HG03095 (cell line): ENCODE measurements at regions not wholly inside any gene's neighbourhood (a gene's known extent, or its start where the extent isn't known, plus 50 kb on each side); places are given as distances from the start of the nearest gene placed in this dataset.

Experiments
- ATAC-seq: cut with Tn5 transposase; IDR thresholded peaks from one replicate; pipeline ENCODE4 v1.9.1; 2021; ENCODE audit warnings: moderate library complexity; ENCODE audit not compliant: unreplicated experiment

DNA sequence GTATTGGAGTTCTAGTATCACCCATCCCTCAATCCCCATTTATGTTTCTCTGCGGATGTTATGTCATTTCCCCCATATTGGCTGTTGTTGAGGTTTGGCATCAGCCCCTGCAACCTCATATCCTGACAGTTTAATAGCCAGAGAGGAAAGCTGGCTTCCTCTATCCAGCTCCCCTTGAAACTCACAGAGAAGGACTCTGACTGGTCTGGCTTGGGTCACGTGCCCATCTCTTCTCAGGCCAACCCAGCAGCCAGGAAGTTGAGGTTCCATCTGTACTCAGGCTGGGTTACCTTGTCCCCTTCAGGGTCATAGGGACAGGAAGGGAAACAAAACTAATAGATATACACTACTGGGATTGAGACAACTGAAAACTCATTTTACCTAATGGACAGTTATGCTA lies 148.0 kb upstream of the SLC14A2 start:
- ATAC-seq = no peak

DNA sequence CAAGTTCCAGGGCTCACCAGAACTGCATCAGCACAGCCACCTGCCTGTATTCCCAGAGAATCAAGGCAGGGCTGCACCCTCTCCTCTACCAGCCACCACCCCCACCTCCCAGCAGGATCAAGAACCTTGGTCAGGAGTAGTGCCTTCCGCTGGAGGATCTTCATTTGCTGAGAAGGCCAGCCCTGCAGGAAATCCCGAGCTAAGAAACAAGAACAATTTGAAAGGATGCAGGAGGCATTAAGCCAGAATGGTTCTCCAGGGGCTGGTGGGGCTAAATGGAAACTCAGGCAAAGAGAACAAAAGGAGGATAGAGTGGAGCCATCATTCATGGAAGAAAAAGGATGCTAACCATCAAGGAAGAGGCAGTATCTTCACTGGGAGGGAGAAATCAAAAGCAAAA lies 147.3 kb upstream of the SLC14A2 start:
- no peak for ATAC-seq

- ATAC-seq = no peak
Observed at GRCh38 chr18:45478889-45479288, 136.4 kb upstream of the SLC14A2 start.

- no peak for ATAC-seq
Observed at GRCh38 chr18:45480219-45481015, 134.9 kb upstream of the SLC14A2 start.

DNA sequence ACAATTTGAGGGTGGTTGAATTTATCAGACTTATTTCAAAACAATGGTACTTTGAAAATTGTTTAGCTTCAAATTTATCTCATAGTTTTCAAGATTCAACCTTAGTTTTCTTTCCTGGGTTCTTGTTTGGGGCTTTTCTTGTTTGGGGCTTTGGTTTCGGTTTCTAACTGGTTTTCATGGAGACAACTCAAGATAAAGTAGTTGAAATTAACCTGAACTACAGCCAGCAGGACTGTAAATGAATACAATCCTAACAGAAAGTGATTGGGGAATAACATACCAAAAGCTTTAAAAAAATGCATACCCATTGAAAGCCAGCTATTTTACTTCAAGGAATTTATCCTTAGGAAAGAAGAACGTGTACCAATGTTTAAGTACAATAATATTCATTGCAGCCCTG lies 133.5 kb upstream of the SLC14A2 start:
- ATAC-seq = no peak

DNA sequence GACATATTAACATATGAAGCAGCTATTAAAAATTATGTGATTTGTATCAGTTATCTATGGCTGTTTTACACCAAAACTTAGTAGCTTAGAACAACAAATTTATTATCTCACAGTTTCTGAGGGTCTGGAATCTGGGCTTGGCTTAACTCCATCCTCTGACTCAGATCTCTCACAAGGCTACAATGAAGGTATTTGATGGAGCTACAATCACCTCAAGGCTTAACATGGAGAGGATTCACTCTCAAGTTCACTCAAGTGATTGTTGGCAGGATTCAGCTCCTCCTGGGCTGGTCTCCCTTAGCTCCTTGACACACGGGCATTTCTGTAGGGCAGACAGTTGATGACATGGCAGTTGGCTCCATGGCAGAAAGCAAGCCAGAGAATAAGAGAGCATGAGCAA lies 133.0 kb upstream of the SLC14A2 start:
- ATAC-seq = no peak

DNA sequence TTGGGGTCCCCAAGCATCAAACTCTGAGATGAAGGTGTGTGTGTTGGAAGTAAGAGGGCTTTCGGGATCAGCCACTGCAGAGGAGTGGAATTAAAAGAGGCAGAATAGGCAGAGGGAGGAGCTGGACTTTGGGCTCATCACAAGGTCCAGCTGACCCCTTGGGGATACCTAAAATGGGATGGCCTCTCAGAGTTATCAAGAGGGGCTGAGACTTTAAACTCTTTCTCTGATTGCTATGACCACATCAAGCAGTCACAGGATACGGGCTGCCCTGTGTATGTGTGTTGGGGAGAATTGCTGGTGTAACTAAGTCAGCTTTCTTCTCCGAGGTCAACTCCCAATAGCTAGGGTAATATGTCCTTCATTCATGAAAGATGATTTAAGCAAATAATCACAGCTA lies 127.7 kb upstream of the SLC14A2 start:
- ATAC-seq = no peak

- ATAC-seq = no peak
Observed at GRCh38 chr18:45488645-45489044, 126.6 kb upstream of the SLC14A2 start.

DNA sequence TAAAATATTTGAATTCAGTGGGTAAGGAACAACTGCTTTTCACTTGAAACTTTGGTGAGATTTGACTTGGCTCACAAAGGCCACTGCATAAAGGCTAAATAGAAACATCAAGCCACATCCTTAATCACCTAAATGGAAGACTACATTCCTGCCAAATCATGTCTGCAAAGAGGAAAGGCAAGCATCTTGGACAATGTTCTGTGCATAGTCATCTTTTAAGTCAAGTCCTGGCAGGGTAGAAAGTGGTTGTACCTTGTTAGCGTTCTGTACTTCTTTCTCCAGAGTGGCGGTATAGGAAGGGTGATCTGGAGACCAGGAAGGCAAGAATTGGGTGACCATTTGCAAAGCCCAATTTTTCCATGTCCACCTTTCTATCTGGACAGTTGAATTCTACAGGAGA lies 121.4 kb upstream of the SLC14A2 start:
- no peak for ATAC-seq

GRCh38 chr18:45494811-45495210 lies 120.5 kb upstream of the SLC14A2 start:
- ATAC-seq = no peak

DNA sequence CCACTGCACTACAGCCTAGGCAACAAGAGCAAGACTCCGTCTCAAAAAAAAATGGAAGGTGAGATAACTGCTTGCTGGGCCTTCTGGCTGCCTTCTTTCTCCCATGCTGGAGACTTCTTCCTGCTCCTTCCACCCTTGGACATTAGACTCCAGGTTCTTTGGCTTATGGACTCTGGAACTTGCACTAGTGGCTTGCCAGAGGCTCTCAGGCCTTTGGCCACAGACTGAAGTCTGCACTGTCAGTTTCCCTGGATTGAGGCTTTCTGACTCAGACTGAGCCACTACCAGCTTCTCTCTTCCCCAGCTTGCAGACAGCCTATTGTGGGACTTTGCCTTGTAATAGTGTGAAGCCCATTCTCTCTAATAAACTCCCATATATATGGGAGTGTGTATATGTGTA lies 118.5 kb upstream of the SLC14A2 start:
- ATAC-seq = no peak

GRCh38 chr18:45497595-45498286 lies 117.5 kb upstream of the SLC14A2 start:
- ATAC-seq = no peak

GRCh38 chr18:45498287-45498658 lies 117.0 kb upstream of the SLC14A2 start:
- no peak for ATAC-seq

- no peak for ATAC-seq
Observed at GRCh38 chr18:45503990-45504389, 111.3 kb upstream of the SLC14A2 start.

GRCh38 chr18:45505497-45506206 lies 109.6 kb upstream of the SLC14A2 start:
- no peak for ATAC-seq

GRCh38 chr18:45506951-45507350 lies 108.3 kb upstream of the SLC14A2 start:
- ATAC-seq = no peak

DNA sequence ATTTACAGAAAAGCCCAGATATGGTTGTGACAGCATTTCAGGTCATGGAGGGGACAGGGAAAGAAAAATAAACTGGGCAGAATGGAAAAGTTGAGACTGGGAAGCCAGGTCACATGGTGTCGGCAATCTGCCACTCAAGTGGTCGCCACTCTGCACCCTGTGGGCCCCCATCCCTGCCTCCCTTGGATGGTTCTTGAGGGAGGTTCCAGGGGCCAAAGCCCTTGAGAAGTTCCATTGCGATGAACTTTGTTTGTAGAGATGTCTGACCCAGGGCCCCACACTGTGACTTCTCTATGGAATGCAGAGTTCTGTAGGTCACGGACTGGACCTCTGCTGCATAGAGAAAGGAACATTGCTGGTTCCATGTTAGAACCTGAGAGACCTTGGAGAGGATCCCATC lies 105.7 kb upstream of the SLC14A2 start:
- no peak for ATAC-seq

- no peak for ATAC-seq
Observed at GRCh38 chr18:45510656-45511055, 104.6 kb upstream of the SLC14A2 start.

DNA sequence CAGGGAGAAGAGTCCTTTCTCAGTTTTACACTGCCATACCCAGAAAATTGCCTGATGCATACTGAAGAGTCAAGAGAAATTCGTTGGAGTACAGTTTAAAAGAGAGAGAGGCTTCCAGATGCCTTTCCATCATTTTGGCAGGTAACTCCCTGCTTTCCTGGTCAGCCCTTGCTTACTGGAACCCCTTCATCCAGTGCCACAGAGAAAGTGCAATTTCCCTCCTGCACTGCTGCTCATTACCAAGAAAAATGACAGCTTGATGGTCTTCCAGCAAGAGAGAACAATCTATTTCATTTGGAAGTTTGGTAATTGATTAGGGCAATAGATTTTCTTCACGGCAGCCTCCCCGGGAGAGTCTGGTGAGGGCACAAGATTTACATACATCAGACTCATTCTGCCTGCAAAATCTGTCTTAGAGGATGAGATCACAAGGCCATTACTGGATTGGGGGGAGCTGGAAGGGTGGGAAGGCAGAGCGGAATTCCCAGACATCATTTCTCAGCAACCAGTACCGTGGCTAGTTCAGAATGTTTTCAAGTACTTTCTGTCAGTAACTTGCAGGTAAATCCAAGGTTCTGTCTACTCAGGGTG lies 102.8 kb upstream of the SLC14A2 start:
- ATAC-seq = no peak

DNA sequence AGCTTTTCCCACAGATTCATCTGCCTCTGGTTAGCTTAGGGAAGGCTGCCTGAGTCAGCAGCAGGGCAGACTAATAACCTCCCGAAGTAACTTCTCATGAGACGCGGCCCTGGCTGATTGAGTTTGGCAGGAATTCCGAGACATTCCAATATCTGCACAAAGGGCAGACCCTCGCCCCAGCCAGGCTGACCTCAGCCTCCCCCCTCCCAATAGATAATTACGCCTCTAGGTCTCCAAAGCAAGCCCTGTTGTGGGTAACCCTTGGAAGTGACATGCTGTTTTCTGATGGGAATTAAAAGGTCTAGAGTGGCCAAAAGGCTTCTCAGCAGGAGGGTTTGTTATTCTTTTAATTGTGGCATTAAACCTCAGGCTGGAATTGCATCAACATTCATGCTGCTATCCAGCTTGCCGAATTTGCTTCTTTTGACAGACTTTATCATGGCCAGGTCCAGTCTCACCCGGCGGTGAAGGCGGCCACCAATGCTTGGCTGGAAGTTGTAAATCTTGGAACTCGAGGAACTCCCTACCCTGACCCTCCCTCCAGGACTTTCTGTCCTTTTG lies 98.0 kb upstream of the SLC14A2 start:
- ATAC-seq = no peak
